Forelimb muscle (tissue), 1 donor: ENCODE measurements at regions not wholly inside any gene's neighbourhood (a gene's known extent, or its start where the extent isn't known, plus 50 kb on each side); places are given as distances from the start of the nearest gene placed in this dataset.
"Not testable (repeated sequence)": the region's sequence is repeated elsewhere in the genome, so short reads cannot be mapped to it uniquely, and the experiment has no call there.

Experiments
- DNase-seq: peaks from one replicate; pipeline ENCODE4 v3.0.0-alpha.2; 2013; ENCODE audit warnings: low read depth

GRCh38 chr6:121760191-121760590 lies 324.7 kb downstream of the GJA1 start:
- DNase-seq = no peak

- no peak for DNase-seq
Measured at GRCh38 chr6:121760745-121761144, 325.3 kb downstream of the GJA1 start.

- no peak for DNase-seq
Measured at GRCh38 chr6:121764493-121764892, 329.0 kb downstream of the GJA1 start.

GRCh38 chr6:121765060-121765459 lies 329.6 kb downstream of the GJA1 start:
- DNase-seq = no peak

GRCh38 chr6:121767211-121767610 lies 331.8 kb downstream of the GJA1 start:
- DNase-seq = peak; percentile 95

- DNase-seq = no peak
Measured at GRCh38 chr6:121770943-121771342, 335.5 kb downstream of the GJA1 start.

GRCh38 chr6:121771937-121772720 lies 336.7 kb downstream of the GJA1 start:
- DNase-seq = no peak

GRCh38 chr6:121776054-121776453 lies 340.6 kb downstream of the GJA1 start:
- DNase-seq = no peak

- no peak for DNase-seq
Measured at GRCh38 chr6:121780325-121781321, 345.2 kb downstream of the GJA1 start.

- DNase-seq = no peak
Measured at GRCh38 chr6:121791396-121792315, 356.2 kb downstream of the GJA1 start.

- no peak for DNase-seq
Measured at GRCh38 chr6:121794630-121795029, 359.2 kb downstream of the GJA1 start.

GRCh38 chr6:121797598-121797997 lies 362.2 kb downstream of the GJA1 start:
- not testable (repeated sequence) for DNase-seq

- DNase-seq = not testable (repeated sequence)
Measured at GRCh38 chr6:121798126-121798525, 362.7 kb downstream of the GJA1 start.

GRCh38 chr6:121799574-121799973 lies 364.1 kb downstream of the GJA1 start:
- DNase-seq = no peak

GRCh38 chr6:121800047-121800446 lies 364.6 kb downstream of the GJA1 start:
- DNase-seq = no peak

- DNase-seq = no peak
Measured at GRCh38 chr6:121806116-121806515, 370.7 kb downstream of the GJA1 start.

- no peak for DNase-seq
Measured at GRCh38 chr6:121809211-121809610, 373.8 kb downstream of the GJA1 start.

GRCh38 chr6:121810158-121811032 lies 374.9 kb downstream of the GJA1 start:
- no peak for DNase-seq

- DNase-seq = no peak
Measured at GRCh38 chr6:121811106-121811505, 375.7 kb downstream of the GJA1 start.

GRCh38 chr6:121816361-121816760 lies 380.9 kb downstream of the GJA1 start:
- no peak for DNase-seq
